ENCODE measurements at regions not wholly inside any gene's neighbourhood (a gene's known extent, or its start where the extent isn't known, plus 50 kb on each side); places are given as distances from the start of the nearest gene placed in this dataset.

GRCh38 chr17:34143430-34143829, 111.7 kb upstream of the CCL2 start:
- TF ChIP-seq CTCF (IDR thresholded peaks at IDR 0.05) (no peak), POLR2A (IDR thresholded peaks at IDR 0.05) (no peak)

All from esophagus squamous epithelium (tissue), 4 donors.